ENCODE measurements at regions not wholly inside any gene's neighbourhood (a gene's known extent, or its start where the extent isn't known, plus 50 kb on each side); places are given as distances from the start of the nearest gene placed in this dataset.

GRCh38 chr2:21280793-21281192, 157.0 kb downstream of the TDRD15 start:
- no peak for TF ChIP-seq CTCF (IDR thresholded peaks at IDR 0.05; ENCODE audit: insufficient read depth, low read depth, low read length, missing control alignments)
- DNase-seq (ENCODE audit: low read depth), result no peak
- no peak overlapping the region for H3K4me3 ChIP-seq (ENCODE audit: low read length)

- no peak overlapping the region for H3K4me3 ChIP-seq (ENCODE audit: low read length)
- TF ChIP-seq CTCF (IDR thresholded peaks at IDR 0.05; ENCODE audit: insufficient read depth, low read depth, low read length, missing control alignments), result no peak
- peak; percentile 12 for DNase-seq (ENCODE audit: low read depth)
Measured at GRCh38 chr2:21281384-21281783, 157.6 kb downstream of the TDRD15 start.

GRCh38 chr2:21281791-21282514, 158.2 kb downstream of the TDRD15 start:
- H3K4me3 ChIP-seq (ENCODE audit: low read length), result no peak overlapping the region
- no peak for DNase-seq (ENCODE audit: low read depth)
- no peak for TF ChIP-seq CTCF (IDR thresholded peaks at IDR 0.05; ENCODE audit: insufficient read depth, low read depth, low read length, missing control alignments)

- DNase-seq (ENCODE audit: low read depth), result no peak
- TF ChIP-seq CTCF (IDR thresholded peaks at IDR 0.05; ENCODE audit: insufficient read depth, low read depth, low read length, missing control alignments), result no peak
- no peak overlapping the region for H3K4me3 ChIP-seq (ENCODE audit: low read length)
Measured at GRCh38 chr2:21282515-21282898, 158.7 kb downstream of the TDRD15 start.

GRCh38 chr2:21288299-21288698, 164.5 kb downstream of the TDRD15 start:
- DNase-seq (ENCODE audit: low read depth), result no peak
- H3K4me3 ChIP-seq (ENCODE audit: low read length), result no peak overlapping the region
- TF ChIP-seq CTCF (IDR thresholded peaks at IDR 0.05; ENCODE audit: insufficient read depth, low read depth, low read length, missing control alignments), result no peak

GRCh38 chr2:21288739-21289520, 165.2 kb downstream of the TDRD15 start:
- H3K4me3 ChIP-seq (ENCODE audit: low read length), result no peak overlapping the region
- no peak for TF ChIP-seq CTCF (IDR thresholded peaks at IDR 0.05; ENCODE audit: insufficient read depth, low read depth, low read length, missing control alignments)
- no peak for DNase-seq (ENCODE audit: low read depth)

Data from epithelial cell of esophagus (primary cell).